Activated T-helper 2 cell treated with anti-CD3 and anti-CD28 coated beads, Interferon-gamma antibody, Interleukin-2, Interleukin-4, amounts not matched to agents 10 μg/mL and 5 μg/mL and 100 μg/mL, durations not matched to agents 14 hours and 24 hours and 36 hours (primary cell): ENCODE measurements at regions not wholly inside any gene's neighbourhood (a gene's known extent, or its start where the extent isn't known, plus 50 kb on each side); places are given as distances from the start of the nearest gene placed in this dataset.

Source experiments
- DNase-seq: peaks from one replicate; pipeline ENCODE4 v3.0.0; 2021; ENCODE audit warnings: low spot score
- H3K27ac Mint-ChIP-seq: one replicate; pipeline ENCODE4 v1.8.0; 2021; ENCODE audit warnings: mixed read lengths
- H3K27me3 Mint-ChIP-seq: one replicate; pipeline ENCODE4 v1.8.0; 2021; ENCODE audit warnings: low read depth, mixed read lengths
- H3K36me3 Mint-ChIP-seq: one replicate; pipeline ENCODE4 v1.8.0; 2021; ENCODE audit warnings: low read depth, mixed read lengths
- H3K4me1 Mint-ChIP-seq: one replicate; pipeline ENCODE4 v1.8.0; 2021; ENCODE audit warnings: low read depth, mixed read lengths
- H3K4me3 Mint-ChIP-seq: one replicate; pipeline ENCODE4 v1.8.0; 2021; ENCODE audit warnings: low read depth, mild to moderate bottlenecking, moderate library complexity, mixed read lengths
- H3K9me3 Mint-ChIP-seq: one replicate; pipeline ENCODE4 v1.8.0; 2021; ENCODE audit warnings: mixed read lengths
- intact Hi-C: fragments of 100-400 bp; cut with micrococcal nuclease; formaldehyde crosslinking; loops from one replicate; pipeline ENCODE4 v1.15.1; 2023

GRCh38 chr18:61756244-61756643 is 136.6 kb downstream of the RNF152 start:
- no peaks in the 10 kb centered on the region for H3K9me3 Mint-ChIP-seq
- H3K4me3 Mint-ChIP-seq = no peak overlapping the region
- H3K27me3 Mint-ChIP-seq = peaks cover 10% of the 10 kb centered on the region
- H3K36me3 Mint-ChIP-seq = no peaks in the 10 kb centered on the region
- intact Hi-C loops = no loop called here
- no peak overlapping the region for H3K27ac Mint-ChIP-seq
- H3K4me1 Mint-ChIP-seq = no peaks in the 10 kb centered on the region
- DNase-seq = no peak

GRCh38 chr18:61755555-61755954 is 137.3 kb downstream of the RNF152 start:
- peaks cover 8% of the 10 kb centered on the region for H3K27me3 Mint-ChIP-seq
- H3K4me1 Mint-ChIP-seq = no peaks in the 10 kb centered on the region

GRCh38 chr18:61754039-61754583 is 138.7 kb downstream of the RNF152 start:
- H3K36me3 Mint-ChIP-seq = no peaks in the 10 kb centered on the region
- no peaks in the 10 kb centered on the region for H3K9me3 Mint-ChIP-seq
- no peak overlapping the region for H3K4me3 Mint-ChIP-seq
- no peaks in the 10 kb centered on the region for H3K4me1 Mint-ChIP-seq
- H3K27ac Mint-ChIP-seq = no peak overlapping the region
- peaks cover 3% of the 10 kb centered on the region for H3K27me3 Mint-ChIP-seq
- no peak for DNase-seq
- intact Hi-C loops = no loop called here

More at GRCh38 chr18:61755555-61755954, 137.3 kb downstream of the RNF152 start:
- H3K36me3 Mint-ChIP-seq = no peaks in the 10 kb centered on the region
- H3K9me3 Mint-ChIP-seq = no peaks in the 10 kb centered on the region
- H3K27ac Mint-ChIP-seq = no peak overlapping the region
- DNase-seq = no peak
- H3K4me3 Mint-ChIP-seq = no peak overlapping the region
- intact Hi-C loops = no loop called here

GRCh38 chr18:61753373-61753772 is 139.4 kb downstream of the RNF152 start:
- peaks cover 4% of the 10 kb centered on the region for H3K27me3 Mint-ChIP-seq
- intact Hi-C loops = no loop called here
- H3K27ac Mint-ChIP-seq = no peak overlapping the region
- H3K4me1 Mint-ChIP-seq = no peaks in the 10 kb centered on the region
- no peaks in the 10 kb centered on the region for H3K9me3 Mint-ChIP-seq
- H3K4me3 Mint-ChIP-seq = no peak overlapping the region
- H3K36me3 Mint-ChIP-seq = no peaks in the 10 kb centered on the region
- no peak for DNase-seq

- intact Hi-C loops = no loop called here
- Mint-ChIP-seq H3K4me3 (no peak overlapping the region), H3K27me3 (peaks cover 4% of the 10 kb centered on the region), H3K36me3 (no peaks in the 10 kb centered on the region), H3K9me3 (no peaks in the 10 kb centered on the region), H3K27ac (no peak overlapping the region), H3K4me1 (no peaks in the 10 kb centered on the region)
- DNase-seq = no peak
Observed at GRCh38 chr18:61752973-61753372, 139.8 kb downstream of the RNF152 start.

- Mint-ChIP-seq H3K4me1 (no peaks in the 10 kb centered on the region), H3K4me3 (no peak overlapping the region), H3K27ac (no peak overlapping the region), H3K36me3 (no peaks in the 10 kb centered on the region), H3K27me3 (peaks cover 4% of the 10 kb centered on the region), H3K9me3 (no peaks in the 10 kb centered on the region)
- intact Hi-C loops = no loop called here
- no peak for DNase-seq
Observed at GRCh38 chr18:61750840-61751668, 141.8 kb downstream of the RNF152 start.

GRCh38 chr18:61749546-61749945 is 143.3 kb downstream of the RNF152 start:
- no peak for DNase-seq
- intact Hi-C loops = no loop called here
- Mint-ChIP-seq H3K9me3 (no peaks in the 10 kb centered on the region), H3K4me3 (no peak overlapping the region), H3K36me3 (no peaks in the 10 kb centered on the region), H3K27ac (no peak overlapping the region), H3K4me1 (no peaks in the 10 kb centered on the region), H3K27me3 (peaks cover 4% of the 10 kb centered on the region)

- Mint-ChIP-seq H3K9me3 (no peaks in the 10 kb centered on the region), H3K36me3 (no peaks in the 10 kb centered on the region), H3K4me1 (no peaks in the 10 kb centered on the region), H3K27me3 (peaks cover 4% of the 10 kb centered on the region), H3K4me3 (no peak overlapping the region), H3K27ac (no peak overlapping the region)
- no peak for DNase-seq
- intact Hi-C loops = no loop called here
Observed at GRCh38 chr18:61749031-61749430, 143.8 kb downstream of the RNF152 start.

GRCh38 chr18:61748004-61748403 is 144.8 kb downstream of the RNF152 start:
- Mint-ChIP-seq H3K27me3 (peaks cover 2% of the 10 kb centered on the region), H3K9me3 (no peaks in the 10 kb centered on the region), H3K4me3 (no peak overlapping the region), H3K27ac (no peak overlapping the region), H3K4me1 (no peaks in the 10 kb centered on the region), H3K36me3 (no peaks in the 10 kb centered on the region)
- DNase-seq = no peak
- intact Hi-C loops = no loop called here

GRCh38 chr18:61743775-61744531 is 148.9 kb downstream of the RNF152 start:
- DNase-seq = no peak
- no peaks in the 10 kb centered on the region for H3K9me3 Mint-ChIP-seq
- H3K27me3 Mint-ChIP-seq = no peaks in the 10 kb centered on the region
- H3K27ac Mint-ChIP-seq = no peak overlapping the region
- no peaks in the 10 kb centered on the region for H3K4me1 Mint-ChIP-seq
- no peak overlapping the region for H3K4me3 Mint-ChIP-seq
- H3K36me3 Mint-ChIP-seq = no peaks in the 10 kb centered on the region
- intact Hi-C loops = no loop called here

GRCh38 chr18:61742565-61743429 is 150.0 kb downstream of the RNF152 start:
- Mint-ChIP-seq H3K27me3 (no peaks in the 10 kb centered on the region), H3K27ac (no peak overlapping the region), H3K4me1 (no peaks in the 10 kb centered on the region), H3K36me3 (no peaks in the 10 kb centered on the region), H3K4me3 (no peak overlapping the region), H3K9me3 (no peaks in the 10 kb centered on the region)
- no peak for DNase-seq
- intact Hi-C loops = no loop called here

GRCh38 chr18:61741881-61742454 is 150.8 kb downstream of the RNF152 start:
- Mint-ChIP-seq H3K27ac (no peak overlapping the region), H3K9me3 (no peaks in the 10 kb centered on the region), H3K4me3 (no peak overlapping the region), H3K36me3 (no peaks in the 10 kb centered on the region), H3K27me3 (no peaks in the 10 kb centered on the region), H3K4me1 (no peaks in the 10 kb centered on the region)
- DNase-seq = no peak
- intact Hi-C loops = no loop called here
